Pancreas (tissue), 10 donors: ENCODE measurements at regions not wholly inside any gene's neighbourhood (a gene's known extent, or its start where the extent isn't known, plus 50 kb on each side); places are given as distances from the start of the nearest gene placed in this dataset.

ENCODE experiments used
- ATAC-seq, 4 donors: fragments of 200-7000 bp; cut with Tn5 transposase; one replicate each; pipeline versions ENCODE4 v1.8.0 to v1.9.1; 2020; ENCODE audit warnings: mild to moderate bottlenecking in 4 of 4, moderate library complexity in 4 of 4
- DNase-seq, 6 donors: peaks; one replicate each; pipeline ENCODE4 v3.0.0-alpha.2; 2020
- FAIRE-seq: peaks from 2 replicates; lab custom pipeline; 2012; peaks lifted over from hg19 to GRCh38; lab: Jason Lieb, UNC
- H3K27ac ChIP-seq, 4 donors: fragments of 200-600 bp; sonication (generic); 1 replicate in 3 of 4; 2 replicates in 1 of 4; pipeline versions ENCODE4 v1.5.0 to v1.8.0; 2020
- H3K27me3 ChIP-seq, 4 donors: fragments of 200-600 bp; one replicate each; pipeline ENCODE4 v1.8.0; 2021
- H3K36me3 ChIP-seq, 3 donors: fragments of 200-600 bp; sonication (generic) in 1 of 3; one replicate each; pipeline versions ENCODE4 v1.5.0 to v1.8.0; 2020 to 2021
- H3K4me1 ChIP-seq, 3 donors: fragments of 200-600 bp; one replicate each; pipeline ENCODE4 v1.8.0; 2021
- H3K4me3 ChIP-seq, 4 donors: fragments of 200-600 bp; sonication (generic) in 2 of 4; one replicate each; pipeline versions ENCODE4 v1.5.0 to v1.8.0; 2020 to 2021
- H3K9me3 ChIP-seq, 4 donors: fragments of 200-600 bp; one replicate each; pipeline ENCODE4 v1.8.0; 2021
- CTCF ChIP-seq, 4 donors: fragments of 200-600 bp; sonication (generic) in 3 of 4; IDR thresholded peaks; one replicate each; pipeline versions ENCODE4 v1.5.0 to v1.8.0; 2021; ENCODE audit warnings: antibody characterized with exemption in 4 of 4
- WGBS, 2 donors: extraction: QIAGEN DNeasy Blood & Tissue Kit; methylation state at CpG; one replicate each; pipeline ENCODE4 v1.1.7; 2013; 5-methylcytosine and 5-hydroxymethylcytosine counted together
- intact Hi-C, 3 donors: fragments of 100-400 bp; cut with DNase I; formaldehyde crosslinking; loops; one replicate each; pipeline versions ENCODE4 v1.11.1 to v1.14.2; 2022
- donor health status: healthy with polysubstance abuse.
- donor health status: DM: no; HTN: no; CAD: no; lungs with moderate emphysema.
- donor health status: DM: no; HTN: no; CAD: no.
- donor health status: control.
- donor health status: control.
- donor health status: Bipolar disorder and iron deficiency.
- donor health status: DM: yes; HTN: yes; CAD: no.
- donor health status: DM: no; HTN: no; CAD: no.
- donor health status: DM: no; HTN: no; CAD: no.
- donor health status: DM: yes; HTN: yes; CAD: no.

GRCh38 chrX:87805829-87806490 is 288.4 kb downstream of the KLHL4 start:
- 3 to 7% methylated on average over 5 of the region's 5 CpGs for WGBS, 2 donors
- intact Hi-C loops, result no loop called here
- DNase-seq (no peak), FAIRE-seq (no peak), ATAC-seq (peak; percentile 63 to 92 (median 80))
- Histone ChIP-seq H3K4me1 (peaks cover 0 to 9% (median 6%) of the 10 kb centered on the region in 3 donors), H3K4me3 (no peak overlapping the region), H3K36me3 (no peaks in the 10 kb centered on the region), H3K27me3 (peaks cover 0 to 3% (median 0%) of the 10 kb centered on the region in 4 donors), H3K27ac (no peak overlapping the region), H3K9me3 (no peaks in the 10 kb centered on the region)
- TF ChIP-seq CTCF (IDR thresholded peaks at IDR 0.05), result no peak

GRCh38 chrX:87808576-87809243 is 291.1 kb downstream of the KLHL4 start:
- ATAC-seq (no peak), FAIRE-seq (no peak)
- no peak overlapping the region for H3K27ac ChIP-seq

GRCh38 chrX:87813566-87813965 is 296.0 kb downstream of the KLHL4 start:
- H3K27ac ChIP-seq, result no peak overlapping the region
- TF ChIP-seq CTCF (IDR thresholded peaks at IDR 0.05), result no peak
- FAIRE-seq (no peak), ATAC-seq (no peak), DNase-seq (no peak)
- no peaks in the 10 kb centered on the region for H3K4me1 ChIP-seq
- H3K4me3 ChIP-seq, result no peak overlapping the region
- intact Hi-C loops, result no loop called here
- no peaks in the 10 kb centered on the region for H3K27me3 ChIP-seq
- no peaks in the 10 kb centered on the region for H3K9me3 ChIP-seq
- no peaks in the 10 kb centered on the region for H3K36me3 ChIP-seq
- 68 to 89% methylated on average over 4 of the region's 4 CpGs for WGBS, 2 donors

More at GRCh38 chrX:87808576-87809243, 291.1 kb downstream of the KLHL4 start:
- Histone ChIP-seq H3K27me3 (no peaks in the 10 kb centered on the region), H3K4me3 (no peak overlapping the region), H3K36me3 (no peaks in the 10 kb centered on the region), H3K4me1 (peaks cover 0 to 9% (median 6%) of the 10 kb centered on the region in 3 donors), H3K9me3 (no peaks in the 10 kb centered on the region)
- DNase-seq, result peak in 3 of 6 donors; percentile 13 to 47 (median 36)
- intact Hi-C loops, result no loop called here
- 86 to 96% methylated on average over 31 to 35 of the region's 35 CpGs for WGBS, 2 donors
- TF ChIP-seq CTCF (IDR thresholded peaks at IDR 0.05), result no peak

- H3K27ac ChIP-seq, result no peak overlapping the region
- no peak for ATAC-seq
- FAIRE-seq, result peak; percentile 97
- no peaks in the 10 kb centered on the region for H3K36me3 ChIP-seq
- no peak for TF ChIP-seq CTCF (IDR thresholded peaks at IDR 0.05)
- H3K4me3 ChIP-seq, result no peak overlapping the region
- WGBS, 2 donors, result 58 to 71% methylated on average over 1 of the region's 1 CpG
- no peaks in the 10 kb centered on the region for H3K9me3 ChIP-seq
- DNase-seq, result no peak
- H3K4me1 ChIP-seq, result no peaks in the 10 kb centered on the region
- H3K27me3 ChIP-seq, result no peaks in the 10 kb centered on the region
- intact Hi-C loops, result no loop called here
Measured at GRCh38 chrX:87846956-87847355, 329.4 kb downstream of the KLHL4 start.
